ENCODE measurements at regions not wholly inside any gene's neighbourhood (a gene's known extent, or its start where the extent isn't known, plus 50 kb on each side); places are given as distances from the start of the nearest gene placed in this dataset.

DNA sequence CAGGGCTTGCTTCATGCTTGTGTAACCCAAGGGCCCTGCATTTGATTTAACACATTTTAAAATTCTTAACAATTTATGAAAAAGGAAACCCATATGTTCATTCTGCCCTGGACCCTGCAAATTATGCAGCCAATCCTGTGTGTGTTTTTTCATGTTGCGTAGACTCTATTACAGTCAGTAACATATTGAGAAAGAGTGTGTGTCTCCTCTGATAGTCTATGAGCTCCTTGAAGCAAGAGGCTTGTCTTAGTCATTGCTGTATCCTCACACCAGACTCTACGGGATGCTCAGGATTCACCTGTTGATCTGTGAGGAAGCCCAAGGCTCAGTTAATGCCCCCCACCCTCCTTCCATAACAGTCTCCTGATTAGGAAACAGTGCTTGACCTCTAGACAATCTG, 177.3 kb upstream of the DMAC1 start:
- TF ChIP-seq, protein P1, sequence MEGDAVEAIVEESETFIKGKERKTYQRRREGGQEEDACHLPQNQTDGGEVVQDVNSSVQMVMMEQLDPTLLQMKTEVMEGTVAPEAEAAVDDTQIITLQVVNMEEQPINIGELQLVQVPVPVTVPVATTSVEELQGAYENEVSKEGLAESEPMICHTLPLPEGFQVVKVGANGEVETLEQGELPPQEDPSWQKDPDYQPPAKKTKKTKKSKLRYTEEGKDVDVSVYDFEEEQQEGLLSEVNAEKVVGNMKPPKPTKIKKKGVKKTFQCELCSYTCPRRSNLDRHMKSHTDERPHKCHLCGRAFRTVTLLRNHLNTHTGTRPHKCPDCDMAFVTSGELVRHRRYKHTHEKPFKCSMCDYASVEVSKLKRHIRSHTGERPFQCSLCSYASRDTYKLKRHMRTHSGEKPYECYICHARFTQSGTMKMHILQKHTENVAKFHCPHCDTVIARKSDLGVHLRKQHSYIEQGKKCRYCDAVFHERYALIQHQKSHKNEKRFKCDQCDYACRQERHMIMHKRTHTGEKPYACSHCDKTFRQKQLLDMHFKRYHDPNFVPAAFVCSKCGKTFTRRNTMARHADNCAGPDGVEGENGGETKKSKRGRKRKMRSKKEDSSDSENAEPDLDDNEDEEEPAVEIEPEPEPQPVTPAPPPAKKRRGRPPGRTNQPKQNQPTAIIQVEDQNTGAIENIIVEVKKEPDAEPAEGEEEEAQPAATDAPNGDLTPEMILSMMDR (IDR thresholded peaks at IDR 0.05), result no peak
- TF ChIP-seq POLR2A (IDR thresholded peaks at IDR 0.05), result no peak
- WGBS, 4 donors, result 73 to 95% (median 83%) methylated on average over 2 of the region's 2 CpGs
- Histone ChIP-seq H3K4me3 (no peak overlapping the region), H3K9me3 (replicated peaks in 1 of 3) (no peaks in the 10 kb centered on the region), H3K27me3 (no peaks in the 10 kb centered on the region), H3K36me3 (replicated peaks in 1 of 2) (no peaks in the 10 kb centered on the region), H3K4me1 (replicated peaks in 1 of 2) (no peaks in the 10 kb centered on the region), H3K27ac (no peak overlapping the region)
- intact Hi-C loops (cut with DNase I), result no loop called here
- no peak for DNase-seq

DNA sequence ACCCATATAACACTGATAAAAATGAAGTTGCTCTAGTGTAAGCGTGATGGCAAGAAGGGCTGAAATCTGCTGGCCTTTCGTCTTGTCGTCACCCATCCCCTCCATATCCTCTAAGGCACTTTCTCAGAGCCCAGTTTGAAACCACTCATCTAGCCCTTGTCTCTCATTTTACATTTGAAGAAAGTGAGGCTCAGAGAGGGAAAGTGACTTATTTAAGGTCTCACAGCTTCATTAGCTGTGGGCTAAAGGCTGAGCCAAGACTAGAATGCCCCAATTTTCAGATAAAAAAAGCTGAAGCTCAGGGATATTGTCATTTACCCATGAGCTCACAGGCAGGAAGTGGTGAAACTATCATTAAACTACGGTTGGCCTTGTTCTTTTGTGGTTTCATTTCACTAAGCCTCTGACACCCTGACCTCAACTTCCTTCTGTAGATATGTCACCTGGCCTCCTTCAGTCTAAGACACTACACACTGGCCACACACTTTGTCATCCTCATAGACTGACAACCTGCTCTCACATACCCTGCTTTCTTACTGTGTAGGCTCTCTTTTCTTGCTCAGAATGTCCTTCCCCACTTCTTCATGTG, 176.7 kb upstream of the DMAC1 start:
- no peak overlapping the region for H3K4me3 ChIP-seq
- no peaks in the 10 kb centered on the region for H3K36me3 ChIP-seq (replicated peaks in 1 of 2)
- TF ChIP-seq, protein P1 (IDR thresholded peaks at IDR 0.05), result no peak
- no peak for TF ChIP-seq POLR2A (IDR thresholded peaks at IDR 0.05)
- intact Hi-C loops (cut with DNase I), result no loop called here
- WGBS, 4 donors, result 49 to 63% (median 53%) methylated on average over 4 of the region's 4 CpGs
- H3K27me3 ChIP-seq, result no peaks in the 10 kb centered on the region
- no peaks in the 10 kb centered on the region for H3K9me3 ChIP-seq (replicated peaks in 1 of 3)
- DNase-seq, result no peak
- H3K4me1 ChIP-seq (replicated peaks in 1 of 2), result no peaks in the 10 kb centered on the region
- no peak overlapping the region for H3K27ac ChIP-seq

DNA sequence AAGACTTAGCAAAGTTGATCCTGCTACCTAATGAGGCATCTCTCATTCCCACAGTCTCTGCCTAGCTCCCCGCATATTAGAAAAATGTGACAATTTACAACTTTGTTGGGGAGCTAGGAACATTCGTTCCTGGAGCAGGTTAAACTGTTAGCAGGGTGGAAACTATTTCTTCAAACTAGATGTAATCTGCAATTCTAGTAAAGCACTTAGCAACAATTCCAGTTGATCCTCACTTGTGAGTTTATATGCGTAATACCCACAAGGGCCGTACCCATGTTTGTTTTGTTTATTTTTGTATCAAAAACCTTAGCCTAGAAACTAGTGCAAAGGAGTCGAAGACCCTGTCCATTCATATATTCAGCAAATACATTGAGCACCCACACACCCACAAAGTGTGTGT, 175.8 kb upstream of the DMAC1 start:
- no peaks in the 10 kb centered on the region for H3K27me3 ChIP-seq
- no peak overlapping the region for H3K27ac ChIP-seq
- H3K36me3 ChIP-seq (replicated peaks in 1 of 2), result no peaks in the 10 kb centered on the region
- H3K4me3 ChIP-seq, result no peak overlapping the region
- TF ChIP-seq, protein P1 (IDR thresholded peaks at IDR 0.05), result no peak
- TF ChIP-seq POLR2A (IDR thresholded peaks at IDR 0.05), result no peak
- H3K4me1 ChIP-seq (replicated peaks in 1 of 2), result no peaks in the 10 kb centered on the region
- DNase-seq, result no peak
- no peaks in the 10 kb centered on the region for H3K9me3 ChIP-seq (replicated peaks in 1 of 3)
- intact Hi-C loops (cut with DNase I), result no loop called here
- WGBS, 4 donors, result 81 to 86% (median 84%) methylated on average over 5 of the region's 5 CpGs

DNA sequence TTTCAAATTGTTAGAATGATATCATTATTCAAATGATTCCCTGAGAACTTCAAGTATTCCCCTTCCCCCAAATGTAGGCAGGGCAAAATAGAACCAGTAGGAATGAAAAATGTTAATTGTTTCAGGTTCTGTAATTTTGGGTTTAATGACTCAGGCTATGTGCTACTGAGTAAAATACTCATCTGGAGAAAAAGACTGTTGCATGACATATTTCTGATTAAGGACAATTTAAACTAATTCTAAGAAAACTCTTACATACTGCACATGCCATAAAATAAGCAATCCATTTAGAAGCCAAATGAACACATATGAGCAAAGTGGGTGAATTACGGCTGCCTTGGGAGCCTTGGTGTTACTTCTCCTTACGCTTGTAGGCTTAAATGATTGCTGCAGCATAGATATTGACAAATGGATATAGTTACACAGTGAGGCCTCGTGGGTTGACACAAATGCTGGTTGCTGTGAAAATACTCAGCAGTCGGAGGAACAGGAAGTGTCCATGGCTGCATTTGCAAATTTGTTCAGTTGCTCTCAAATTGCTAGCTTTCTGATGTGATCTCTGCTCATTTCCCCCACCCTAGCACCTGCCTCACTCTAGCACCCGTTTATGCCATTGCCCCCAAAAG, 174.9 kb upstream of the DMAC1 start:
- Histone ChIP-seq H3K4me3 (no peak overlapping the region), H3K27me3 (no peaks in the 10 kb centered on the region), H3K4me1 (replicated peaks in 1 of 2) (no peaks in the 10 kb centered on the region), H3K27ac (no peak overlapping the region), H3K36me3 (replicated peaks in 1 of 2) (no peaks in the 10 kb centered on the region), H3K9me3 (replicated peaks in 1 of 3) (no peaks in the 10 kb centered on the region)
- DNase-seq, result no peak
- TF ChIP-seq, protein P1 (IDR thresholded peaks at IDR 0.05), result no peak
- no peak for TF ChIP-seq POLR2A (IDR thresholded peaks at IDR 0.05)
- intact Hi-C loops (cut with DNase I), result no loop called here
- WGBS, 4 donors, result 31 to 55% (median 42%) methylated on average over 5 of the region's 5 CpGs

All from adrenal gland (tissue), 9 donors.